Cerebellar nuclear complex (tissue), 1 donor: ENCODE measurements at regions not wholly inside any gene's neighbourhood (a gene's known extent, or its start where the extent isn't known, plus 50 kb on each side); places are given as distances from the start of the nearest gene placed in this dataset.

Experiments
- DNase-seq, 2 experiments: peaks; one replicate each; lab custom pipeline; 2025; lab: John Stamatoyannopoulos, UW

- DNase-seq = no peak
These were observed 65.3 kb upstream of the C14orf180 start for GRCh38 chr14:104514156-104514848.

GRCh38 chr14:104515059-104515810, 64.3 kb upstream of the C14orf180 start:
- no peak for DNase-seq

- no peak for DNase-seq
These were observed 63.5 kb upstream of the C14orf180 start for GRCh38 chr14:104515811-104516780.

GRCh38 chr14:104516906-104517305, 62.7 kb upstream of the C14orf180 start:
- DNase-seq = no peak

- DNase-seq = no peak
These were observed 62.1 kb upstream of the C14orf180 start for GRCh38 chr14:104517426-104517825.

- no peak for DNase-seq
These were observed 61.7 kb upstream of the C14orf180 start for GRCh38 chr14:104517867-104518266.

- no peak for DNase-seq
These were observed 60.8 kb upstream of the C14orf180 start for GRCh38 chr14:104518659-104519350.

- DNase-seq = no peak
These were observed 59.8 kb upstream of the C14orf180 start for GRCh38 chr14:104519721-104520120.

- no peak for DNase-seq
These were observed 58.7 kb upstream of the C14orf180 start for GRCh38 chr14:104520620-104521410.

- no peak for DNase-seq
These were observed 57.5 kb upstream of the C14orf180 start for GRCh38 chr14:104521816-104522745.

- DNase-seq = no peak
These were observed 56.5 kb upstream of the C14orf180 start for GRCh38 chr14:104522926-104523545.

GRCh38 chr14:104523546-104523935, 56.0 kb upstream of the C14orf180 start:
- DNase-seq = no peak

- DNase-seq = no peak
These were observed 54.8 kb upstream of the C14orf180 start for GRCh38 chr14:104524726-104525125.

GRCh38 chr14:104526723-104527645, 52.6 kb upstream of the C14orf180 start:
- no peak for DNase-seq

GRCh38 chr14:104527857-104528459, 51.6 kb upstream of the C14orf180 start:
- no peak for DNase-seq

- no peak for DNase-seq
These were observed 51.1 kb upstream of the C14orf180 start for GRCh38 chr14:104528496-104528895.
